Upper lobe of right lung (tissue), 1 donor: ENCODE measurements at regions not wholly inside any gene's neighbourhood (a gene's known extent, or its start where the extent isn't known, plus 50 kb on each side); places are given as distances from the start of the nearest gene placed in this dataset.
"Not testable (repeated sequence)": the region's sequence is repeated elsewhere in the genome, so short reads cannot be mapped to it uniquely, and the experiment has no call there.

Experiments used
- ATAC-seq: fragments of 200-7000 bp; cut with Tn5 transposase; one replicate; pipeline ENCODE4 v1.9.1; 2020; ENCODE audit warnings: mild to moderate bottlenecking, moderate library complexity
- DNase-seq: peaks from one replicate; pipeline ENCODE4 v3.0.0-alpha.2; 2020
- H3K27ac ChIP-seq: fragments of 200-600 bp; one replicate; pipeline ENCODE4 v1.8.0; 2022
- H3K27me3 ChIP-seq: fragments of 200-600 bp; one replicate; pipeline ENCODE4 v1.8.0; 2022; ENCODE audit warnings: mild to moderate bottlenecking
- H3K36me3 ChIP-seq: fragments of 200-600 bp; one replicate; pipeline ENCODE4 v1.8.0; 2022
- H3K4me1 ChIP-seq: fragments of 200-600 bp; one replicate; pipeline ENCODE4 v1.8.0; 2022
- H3K4me3 ChIP-seq: fragments of 200-600 bp; one replicate; pipeline ENCODE4 v1.8.0; 2022; ENCODE audit warnings: mild to moderate bottlenecking
- H3K9me3 ChIP-seq: fragments of 200-600 bp; one replicate; pipeline ENCODE4 v1.8.0; 2022
- CTCF ChIP-seq: fragments of 200-600 bp; IDR thresholded peaks from one replicate; pipeline ENCODE4 v1.8.0; 2022; ENCODE audit warnings: antibody characterized with exemption
- intact Hi-C: fragments of 100-400 bp; cut with DNase I; formaldehyde crosslinking; loops from one replicate; pipeline ENCODE4 v1.11.0; 2022
- donor health status: DM: no; HTN: yes; CAD: no; lungs with severe emphysema.

GRCh38 chr16:35154627-35155026, 1695.2 kb downstream of the TP53TG3F start:
- H3K27ac ChIP-seq, result no peak overlapping the region
- no peak overlapping the region for H3K4me3 ChIP-seq
- no peak for TF ChIP-seq CTCF
- H3K9me3 ChIP-seq, result no peaks in the 10 kb centered on the region
- intact Hi-C loops, result no loop called here
- H3K27me3 ChIP-seq, result no peaks in the 10 kb centered on the region
- H3K36me3 ChIP-seq, result no peaks in the 10 kb centered on the region
- no peak for DNase-seq
- no peak for ATAC-seq
- H3K4me1 ChIP-seq, result no peaks in the 10 kb centered on the region

- ATAC-seq, DNase-seq, H3K4me1 ChIP-seq, H3K27ac ChIP-seq, H3K27me3 ChIP-seq, H3K9me3 ChIP-seq, intact Hi-C loops, H3K4me3 ChIP-seq, H3K36me3 ChIP-seq: not testable (repeated sequence)
Measured at GRCh38 chr16:35157549-35157948, 1698.1 kb downstream of the TP53TG3F start.

GRCh38 chr16:35169324-35169723, 1709.9 kb downstream of the TP53TG3F start:
- H3K27ac ChIP-seq, H3K36me3 ChIP-seq, ATAC-seq, H3K4me3 ChIP-seq, H3K4me1 ChIP-seq, DNase-seq, H3K27me3 ChIP-seq, H3K9me3 ChIP-seq, intact Hi-C loops: not testable (repeated sequence)

- H3K4me3 ChIP-seq, intact Hi-C loops, H3K4me1 ChIP-seq, DNase-seq, H3K9me3 ChIP-seq, H3K27ac ChIP-seq, ATAC-seq, H3K36me3 ChIP-seq, H3K27me3 ChIP-seq: not testable (repeated sequence)
Measured at GRCh38 chr16:35170061-35170460, 1710.6 kb downstream of the TP53TG3F start.

- Histone ChIP-seq H3K36me3 (no peaks in the 10 kb centered on the region), H3K27me3 (no peaks in the 10 kb centered on the region), H3K27ac (no peak overlapping the region), H3K4me3 (no peak overlapping the region), H3K9me3 (no peaks in the 10 kb centered on the region), H3K4me1 (no peaks in the 10 kb centered on the region)
- intact Hi-C loops, result no loop called here
- no peak for TF ChIP-seq CTCF
- DNase-seq (no peak), ATAC-seq (no peak)
Measured at GRCh38 chr16:35170610-35171009, 1711.2 kb downstream of the TP53TG3F start.

GRCh38 chr16:35171106-35171505, 1711.7 kb downstream of the TP53TG3F start:
- Histone ChIP-seq H3K9me3 (no peaks in the 10 kb centered on the region), H3K36me3 (no peaks in the 10 kb centered on the region), H3K27ac (no peak overlapping the region), H3K4me3 (no peak overlapping the region), H3K4me1 (no peaks in the 10 kb centered on the region), H3K27me3 (no peaks in the 10 kb centered on the region)
- ATAC-seq (no peak), DNase-seq (no peak)
- no peak for TF ChIP-seq CTCF
- intact Hi-C loops, result no loop called here

- TF ChIP-seq CTCF, result no peak
- H3K27ac ChIP-seq, result no peak overlapping the region
- H3K9me3 ChIP-seq, result no peaks in the 10 kb centered on the region
- no peaks in the 10 kb centered on the region for H3K36me3 ChIP-seq
- no peak overlapping the region for H3K4me3 ChIP-seq
- no peaks in the 10 kb centered on the region for H3K27me3 ChIP-seq
- ATAC-seq (peak; percentile 23), DNase-seq (peak; percentile 55)
- no peaks in the 10 kb centered on the region for H3K4me1 ChIP-seq
- intact Hi-C loops, result no loop called here
Measured at GRCh38 chr16:35173295-35173694, 1713.9 kb downstream of the TP53TG3F start.
